ENCODE measurements at regions not wholly inside any gene's neighbourhood (a gene's known extent, or its start where the extent isn't known, plus 50 kb on each side); places are given as distances from the start of the nearest gene placed in this dataset.

DNA sequence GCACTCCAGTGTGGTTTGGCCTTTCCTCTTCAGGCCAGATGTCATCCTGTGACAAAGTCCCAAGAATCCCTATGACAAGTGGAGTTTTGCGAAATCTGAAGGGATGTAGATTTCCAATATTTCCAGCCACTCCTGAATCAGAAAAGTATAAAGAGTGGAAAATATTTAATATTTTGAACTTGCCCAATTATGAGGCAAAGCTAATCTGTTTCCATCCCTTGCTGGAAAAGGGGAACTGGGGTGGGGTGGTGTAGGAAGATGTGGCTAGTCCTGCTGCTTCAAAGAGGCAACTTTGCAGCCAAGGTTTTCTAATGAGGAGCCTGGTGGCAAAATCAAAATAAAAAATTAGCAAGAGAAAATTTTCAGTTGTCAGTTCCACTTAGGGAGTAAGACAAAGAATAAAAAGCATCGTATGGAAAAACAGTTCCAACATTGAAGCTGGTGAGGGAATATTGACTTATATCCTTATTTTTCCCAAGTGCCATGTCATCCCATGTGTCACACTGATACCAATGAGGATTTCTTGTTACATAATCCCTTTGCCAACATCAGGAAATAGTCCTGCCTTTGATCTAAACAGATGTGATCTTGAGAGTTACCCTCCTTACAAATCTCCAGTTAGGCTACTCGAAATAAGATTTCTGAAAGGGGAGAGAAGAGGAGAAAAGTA, 480.0 kb upstream of the JARID2 start:
- DNase-seq (ENCODE audit: low spot score) = no peak
- in situ Hi-C loops (cut with MboI; ENCODE audit: low pct_unique_long_range_greater_than_20kb, low sequenced_read_pairs, unreplicated experiment) = no loop called here
- TF ChIP-seq, protein P1, sequence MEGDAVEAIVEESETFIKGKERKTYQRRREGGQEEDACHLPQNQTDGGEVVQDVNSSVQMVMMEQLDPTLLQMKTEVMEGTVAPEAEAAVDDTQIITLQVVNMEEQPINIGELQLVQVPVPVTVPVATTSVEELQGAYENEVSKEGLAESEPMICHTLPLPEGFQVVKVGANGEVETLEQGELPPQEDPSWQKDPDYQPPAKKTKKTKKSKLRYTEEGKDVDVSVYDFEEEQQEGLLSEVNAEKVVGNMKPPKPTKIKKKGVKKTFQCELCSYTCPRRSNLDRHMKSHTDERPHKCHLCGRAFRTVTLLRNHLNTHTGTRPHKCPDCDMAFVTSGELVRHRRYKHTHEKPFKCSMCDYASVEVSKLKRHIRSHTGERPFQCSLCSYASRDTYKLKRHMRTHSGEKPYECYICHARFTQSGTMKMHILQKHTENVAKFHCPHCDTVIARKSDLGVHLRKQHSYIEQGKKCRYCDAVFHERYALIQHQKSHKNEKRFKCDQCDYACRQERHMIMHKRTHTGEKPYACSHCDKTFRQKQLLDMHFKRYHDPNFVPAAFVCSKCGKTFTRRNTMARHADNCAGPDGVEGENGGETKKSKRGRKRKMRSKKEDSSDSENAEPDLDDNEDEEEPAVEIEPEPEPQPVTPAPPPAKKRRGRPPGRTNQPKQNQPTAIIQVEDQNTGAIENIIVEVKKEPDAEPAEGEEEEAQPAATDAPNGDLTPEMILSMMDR (IDR thresholded peaks at IDR 0.05; ENCODE audit: extremely low read depth, insufficient read depth, missing control alignments) = no peak

DNA sequence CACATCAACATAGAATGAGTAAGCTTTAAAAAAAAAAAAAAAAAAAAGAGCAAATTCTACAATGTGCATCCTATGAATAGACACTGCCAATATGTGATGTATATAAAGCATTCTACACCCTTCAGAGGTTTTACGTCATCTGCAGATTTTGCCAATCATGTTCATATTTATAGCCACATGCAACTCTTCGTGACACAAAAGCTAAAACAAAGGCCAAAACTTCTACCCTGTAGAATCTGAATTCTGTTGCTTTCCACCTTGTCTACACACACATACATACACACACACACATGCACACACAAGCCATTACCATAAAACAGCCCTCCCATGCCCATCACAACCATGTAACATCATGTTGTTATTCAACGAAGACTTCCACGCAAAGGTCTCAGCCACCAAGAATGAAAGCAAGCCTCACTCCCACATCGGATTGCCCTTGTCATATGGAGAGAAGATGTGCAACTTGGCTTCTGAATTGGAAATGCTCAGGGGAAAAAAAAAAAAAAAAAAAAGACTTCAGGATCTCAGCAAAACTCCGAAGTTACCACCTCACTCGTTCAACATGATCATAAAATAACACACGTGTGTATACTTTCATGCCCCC, 479.4 kb upstream of the JARID2 start:
- TF ChIP-seq, protein P1 (IDR thresholded peaks at IDR 0.05; ENCODE audit: extremely low read depth, insufficient read depth, missing control alignments) = no peak
- in situ Hi-C loops (cut with MboI; ENCODE audit: low pct_unique_long_range_greater_than_20kb, low sequenced_read_pairs, unreplicated experiment) = no loop called here
- DNase-seq (ENCODE audit: low spot score) = no peak

- TF ChIP-seq, protein P1 (IDR thresholded peaks at IDR 0.05; ENCODE audit: extremely low read depth, insufficient read depth, missing control alignments) = no peak
- in situ Hi-C loops (cut with MboI; ENCODE audit: low pct_unique_long_range_greater_than_20kb, low sequenced_read_pairs, unreplicated experiment) = no loop called here
These were observed 478.6 kb upstream of the JARID2 start for GRCh38 chr6:14767226-14767625.

GRCh38 chr6:14770040-14770439, 475.8 kb upstream of the JARID2 start:
- TF ChIP-seq, protein P1 (IDR thresholded peaks at IDR 0.05; ENCODE audit: extremely low read depth, insufficient read depth, missing control alignments) = no peak
- DNase-seq (ENCODE audit: low spot score) = no peak
- in situ Hi-C loops (cut with MboI; ENCODE audit: low pct_unique_long_range_greater_than_20kb, low sequenced_read_pairs, unreplicated experiment) = no loop called here

More at GRCh38 chr6:14767226-14767625, 478.6 kb upstream of the JARID2 start:
- no peak for DNase-seq (ENCODE audit: low spot score)

DNA sequence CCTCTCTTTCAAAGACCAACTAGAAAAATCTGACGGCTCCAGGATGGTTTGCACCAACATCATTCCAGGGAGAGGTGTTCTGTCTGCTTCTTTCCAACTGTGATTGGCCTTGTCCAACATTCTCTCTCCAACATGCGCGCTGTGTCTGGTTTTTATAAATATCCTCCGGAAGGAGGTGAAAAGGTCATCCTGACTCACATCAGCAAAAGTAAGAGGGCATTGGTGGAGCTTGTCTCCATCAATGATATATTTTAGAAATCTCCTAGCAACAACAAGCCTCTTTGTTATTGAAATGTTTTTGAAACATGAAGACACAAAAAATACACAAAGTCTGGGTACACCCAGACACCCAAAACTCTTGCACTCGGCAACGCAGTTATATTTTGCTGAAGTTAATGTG, 475.3 kb upstream of the JARID2 start:
- no peak for DNase-seq (ENCODE audit: low spot score)
- in situ Hi-C loops (cut with MboI; ENCODE audit: low pct_unique_long_range_greater_than_20kb, low sequenced_read_pairs, unreplicated experiment) = no loop called here
- TF ChIP-seq, protein P1 (IDR thresholded peaks at IDR 0.05; ENCODE audit: extremely low read depth, insufficient read depth, missing control alignments) = no peak

DNA sequence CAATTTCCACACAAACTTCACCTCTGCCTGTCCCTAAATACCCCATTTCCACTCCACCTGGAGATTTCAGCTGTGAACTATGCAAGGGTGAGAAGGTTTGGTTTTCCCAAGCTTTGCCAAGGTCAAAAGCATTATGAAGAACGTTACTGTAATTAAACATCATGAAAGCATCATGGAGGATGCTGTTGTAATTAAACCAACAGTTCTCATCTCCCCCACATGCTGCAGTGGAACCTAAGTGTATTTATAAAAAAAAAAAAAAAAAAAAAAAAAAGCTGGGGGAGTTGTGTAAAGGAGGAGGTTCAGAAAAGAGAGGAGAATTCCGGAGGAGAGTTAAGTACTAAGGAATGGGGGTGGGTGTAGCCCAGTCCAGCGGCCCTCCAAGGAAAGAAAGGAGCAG, 474.9 kb upstream of the JARID2 start:
- DNase-seq (ENCODE audit: low spot score) = no peak
- TF ChIP-seq, protein P1 (IDR thresholded peaks at IDR 0.05; ENCODE audit: extremely low read depth, insufficient read depth, missing control alignments) = no peak
- in situ Hi-C loops (cut with MboI; ENCODE audit: low pct_unique_long_range_greater_than_20kb, low sequenced_read_pairs, unreplicated experiment) = no loop called here

Measured in GM13977 (cell line).